Urinary bladder (tissue), 3 donors: ENCODE measurements at regions not wholly inside any gene's neighbourhood (a gene's known extent, or its start where the extent isn't known, plus 50 kb on each side); places are given as distances from the start of the nearest gene placed in this dataset.

ENCODE experiments used
- DNase-seq: peaks from one replicate; pipeline ENCODE4 v3.0.0-alpha.2; 2015; ENCODE audit errors: extremely low spot score
- H3K27ac ChIP-seq: one replicate; pipeline ENCODE4 v1.5.1; 2013; ENCODE audit warnings: low read depth, mild to moderate bottlenecking, moderate library complexity
- H3K36me3 ChIP-seq: one replicate; pipeline ENCODE4 v1.6.1; 2013; ENCODE audit warnings: mild to moderate bottlenecking, moderate library complexity; ENCODE audit not compliant: insufficient read depth
- H3K4me1 ChIP-seq: one replicate; pipeline ENCODE4 v1.6.1; 2013; ENCODE audit warnings: mild to moderate bottlenecking, moderate library complexity; ENCODE audit not compliant: insufficient read depth
- H3K4me3 ChIP-seq: one replicate; pipeline ENCODE4 v1.5.1; 2013; ENCODE audit warnings: low read depth, low read length
- WGBS: extraction: QIAGEN DNeasy Blood & Tissue Kit; methylation state at CpG from one replicate; pipeline ENCODE4 v1.1.7; 2013; 5-methylcytosine and 5-hydroxymethylcytosine counted together
- donor health status: healthy with polysubstance abuse.
- donor health status: healthy.

GRCh38 chr9:107731115-107731762 lies 241.7 kb upstream of the KLF4 start:
- H3K4me1 ChIP-seq: no peaks in the 10 kb centered on the region
- H3K4me3 ChIP-seq: no peak overlapping the region
- H3K36me3 ChIP-seq: no peaks in the 10 kb centered on the region
- WGBS: 94% methylated on average over 6 of the region's 6 CpGs
- H3K27ac ChIP-seq: no peak overlapping the region
- DNase-seq: no peak

GRCh38 chr9:107730666-107731065 lies 241.1 kb upstream of the KLF4 start:
- no peaks in the 10 kb centered on the region for H3K4me1 ChIP-seq
- H3K36me3 ChIP-seq: no peaks in the 10 kb centered on the region
- 96% methylated on average over 1 of the region's 1 CpG for WGBS
- DNase-seq: no peak
- no peak overlapping the region for H3K27ac ChIP-seq
- no peak overlapping the region for H3K4me3 ChIP-seq

GRCh38 chr9:107727086-107727780 lies 237.7 kb upstream of the KLF4 start:
- Histone ChIP-seq H3K27ac (no peak overlapping the region), H3K4me3 (no peak overlapping the region), H3K36me3 (no peaks in the 10 kb centered on the region), H3K4me1 (no peaks in the 10 kb centered on the region)
- 76% methylated on average over 5 of the region's 5 CpGs for WGBS
- no peak for DNase-seq

GRCh38 chr9:107723015-107723414 lies 233.4 kb upstream of the KLF4 start:
- Histone ChIP-seq H3K27ac (no peak overlapping the region), H3K4me3 (no peak overlapping the region), H3K36me3 (no peaks in the 10 kb centered on the region), H3K4me1 (no peaks in the 10 kb centered on the region)
- WGBS: 92% methylated on average over 4 of the region's 4 CpGs
- no peak for DNase-seq

GRCh38 chr9:107721705-107722245 lies 232.2 kb upstream of the KLF4 start:
- WGBS: 74% methylated on average over 5 of the region's 5 CpGs

GRCh38 chr9:107720501-107720900 lies 230.9 kb upstream of the KLF4 start:
- 79% methylated on average over 2 of the region's 2 CpGs for WGBS
- Histone ChIP-seq H3K27ac (no peak overlapping the region), H3K4me3 (no peak overlapping the region), H3K4me1 (no peaks in the 10 kb centered on the region), H3K36me3 (no peaks in the 10 kb centered on the region)
- no peak for DNase-seq

More at GRCh38 chr9:107721705-107722245, 232.2 kb upstream of the KLF4 start:
- Histone ChIP-seq H3K4me1 (no peaks in the 10 kb centered on the region), H3K4me3 (no peak overlapping the region), H3K27ac (no peak overlapping the region), H3K36me3 (no peaks in the 10 kb centered on the region)
- DNase-seq: no peak

- Histone ChIP-seq H3K36me3 (no peaks in the 10 kb centered on the region), H3K4me3 (no peak overlapping the region), H3K4me1 (no peaks in the 10 kb centered on the region), H3K27ac (no peak overlapping the region)
- 87% methylated on average over 9 of the region's 9 CpGs for WGBS
- DNase-seq: no peak
Measured at GRCh38 chr9:107717529-107718314, 228.2 kb upstream of the KLF4 start.

- no peak overlapping the region for H3K27ac ChIP-seq
- no peaks in the 10 kb centered on the region for H3K36me3 ChIP-seq
- no peak for DNase-seq
- H3K4me1 ChIP-seq: no peaks in the 10 kb centered on the region
- 75% methylated on average over 4 of the region's 4 CpGs for WGBS
- H3K4me3 ChIP-seq: no peak overlapping the region
Measured at GRCh38 chr9:107715740-107716139, 226.2 kb upstream of the KLF4 start.

- no peaks in the 10 kb centered on the region for H3K4me1 ChIP-seq
- H3K27ac ChIP-seq: no peak overlapping the region
- no peak overlapping the region for H3K4me3 ChIP-seq
- H3K36me3 ChIP-seq: no peaks in the 10 kb centered on the region
- no peak for DNase-seq
- WGBS: 83% methylated on average over 4 of the region's 4 CpGs
Measured at GRCh38 chr9:107713470-107713869, 223.9 kb upstream of the KLF4 start.

GRCh38 chr9:107712390-107712789 lies 222.8 kb upstream of the KLF4 start:
- no peak for DNase-seq
- 77% methylated on average over 3 of the region's 3 CpGs for WGBS
- Histone ChIP-seq H3K36me3 (no peaks in the 10 kb centered on the region), H3K27ac (no peak overlapping the region), H3K4me3 (no peak overlapping the region), H3K4me1 (no peaks in the 10 kb centered on the region)

GRCh38 chr9:107711542-107711941 lies 222.0 kb upstream of the KLF4 start:
- Histone ChIP-seq H3K36me3 (no peaks in the 10 kb centered on the region), H3K4me1 (no peaks in the 10 kb centered on the region), H3K27ac (no peak overlapping the region), H3K4me3 (no peak overlapping the region)
- no peak for DNase-seq
- 38% methylated on average over 6 of the region's 6 CpGs for WGBS

GRCh38 chr9:107710953-107711352 lies 221.4 kb upstream of the KLF4 start:
- no peak overlapping the region for H3K4me3 ChIP-seq
- H3K36me3 ChIP-seq: no peaks in the 10 kb centered on the region
- no peak for DNase-seq
- no peaks in the 10 kb centered on the region for H3K4me1 ChIP-seq
- H3K27ac ChIP-seq: no peak overlapping the region
- 94% methylated on average over 2 of the region's 2 CpGs for WGBS

GRCh38 chr9:107710546-107710945 lies 221.0 kb upstream of the KLF4 start:
- H3K27ac ChIP-seq: no peak overlapping the region
- WGBS: 80% methylated on average over 1 of the region's 1 CpG

GRCh38 chr9:107708791-107709190 lies 219.2 kb upstream of the KLF4 start:
- H3K36me3 ChIP-seq: no peaks in the 10 kb centered on the region
- WGBS: 94% methylated on average over 2 of the region's 2 CpGs

More at GRCh38 chr9:107710546-107710945, 221.0 kb upstream of the KLF4 start:
- Histone ChIP-seq H3K4me3 (no peak overlapping the region), H3K4me1 (no peaks in the 10 kb centered on the region), H3K36me3 (no peaks in the 10 kb centered on the region)
- no peak for DNase-seq

More at GRCh38 chr9:107708791-107709190, 219.2 kb upstream of the KLF4 start:
- Histone ChIP-seq H3K27ac (no peak overlapping the region), H3K4me1 (no peaks in the 10 kb centered on the region), H3K4me3 (no peak overlapping the region)
- DNase-seq: no peak
